MCF 10A (cell line): ENCODE measurements at regions not wholly inside any gene's neighbourhood (a gene's known extent, or its start where the extent isn't known, plus 50 kb on each side); places are given as distances from the start of the nearest gene placed in this dataset.

ENCODE experiments used
- BruUV-seq: library from RNA; stranded (reverse); fragments of 400-500 nt; replicated peaks from 2 replicates; lab custom pipeline; 2021; lab: Mats Ljungman, UMichigan
- CTCF ChIA-PET: fragments of 300-600 bp; sonication (Branson Sonifier 250); formaldehyde crosslinking; extraction: SDS; loops from one replicate; lab custom pipeline; 2021; ENCODE audit warnings: antibody characterized with exemption, inconsistent platforms; lab: Yijun Ruan, JAX
- POLR2A ChIA-PET: fragments of 300-600, 350-650 bp; sonication (Branson Sonifier 250); formaldehyde crosslinking; extraction: SDS; loops from one replicate; lab custom pipeline; 2020; ENCODE audit warnings: antibody characterized with exemption, inconsistent platforms; lab: Yijun Ruan, JAX
- DNase-seq: peaks from one replicate; pipeline ENCODE4 v3.0.0-alpha.2; 2018; ENCODE audit not compliant: unreplicated experiment
- H3K27ac Mint-ChIP-seq: one replicate; pipeline ENCODE4 v1.8.0; 2022; ENCODE audit warnings: mild to moderate bottlenecking, low read depth, mixed read lengths; ENCODE audit not compliant: unreplicated experiment
- H3K27me3 Mint-ChIP-seq: one replicate; pipeline ENCODE4 v1.8.0; 2022; ENCODE audit warnings: mixed read lengths; ENCODE audit not compliant: insufficient read depth, unreplicated experiment
- H3K36me3 Mint-ChIP-seq: one replicate; pipeline ENCODE4 v1.8.0; 2022; ENCODE audit warnings: mild to moderate bottlenecking, moderate library complexity, mixed read lengths; ENCODE audit not compliant: insufficient read depth, unreplicated experiment
- H3K4me1 Mint-ChIP-seq: one replicate; pipeline ENCODE4 v1.8.0; 2022; ENCODE audit warnings: mixed read lengths; ENCODE audit not compliant: insufficient read depth, unreplicated experiment
- H3K4me3 Mint-ChIP-seq: one replicate; pipeline ENCODE4 v1.8.0; 2022; ENCODE audit warnings: mild to moderate bottlenecking, moderate library complexity, mixed read lengths; ENCODE audit not compliant: unreplicated experiment
- H3K9me3 Mint-ChIP-seq: one replicate; pipeline ENCODE4 v1.8.0; 2022; ENCODE audit warnings: mixed read lengths; ENCODE audit not compliant: unreplicated experiment
- CTCF ChIP-seq: fragments of 200-600 bp; IDR thresholded peaks from one replicate; pipeline ENCODE4 v1.8.0; 2022; ENCODE audit warnings: antibody characterized with exemption, mild to moderate bottlenecking; ENCODE audit not compliant: unreplicated experiment
- intact Hi-C: fragments of 100-400 bp; cut with micrococcal nuclease; formaldehyde crosslinking; loops from 2 replicates; pipeline ENCODE4 v1.14.1; 2022

- no peaks in the 10 kb centered on the region for H3K9me3 Mint-ChIP-seq
- ChIA-PET POLR2A (interaction anchor here (0.6 to 1.2 kb wide), 2 partner anchors 10 to 24 kb away, joined by 3 read pairs; no protein-coding TSS in a partner anchor), CTCF (interaction anchor here (0.9 to 2.3 kb wide), 5 partner anchors 9 to 277 kb away, joined by 3 to 10 read pairs (median 4); no protein-coding TSS in a partner anchor)
- H3K4me3 Mint-ChIP-seq, result no peak overlapping the region
- no peaks in the 10 kb centered on the region for H3K27me3 Mint-ChIP-seq
- DNase-seq, result no peak
- H3K36me3 Mint-ChIP-seq, result no peaks in the 10 kb centered on the region
- no peak overlapping the region for H3K27ac Mint-ChIP-seq
- BruUV-seq, result no TSS peak
- intact Hi-C loops, result no loop called here
- peaks cover 13% of the 10 kb centered on the region for H3K4me1 Mint-ChIP-seq
- TF ChIP-seq CTCF, result no peak
These were observed 58.1 kb upstream of the ZNF648 start for GRCh38 chr1:182119631-182120030.

GRCh38 chr1:182118851-182119250, 57.3 kb upstream of the ZNF648 start:
- BruUV-seq, result no TSS peak
- no peak for DNase-seq
- Mint-ChIP-seq H3K9me3 (no peaks in the 10 kb centered on the region), H3K4me3 (no peak overlapping the region), H3K27me3 (no peaks in the 10 kb centered on the region), H3K27ac (no peak overlapping the region), H3K4me1 (peaks cover 13% of the 10 kb centered on the region), H3K36me3 (no peaks in the 10 kb centered on the region)
- intact Hi-C loops, result no loop called here
- ChIA-PET POLR2A (interaction anchor here (2.5 kb wide), 1 partner anchor 31 kb away, joined by 9 read pairs; no protein-coding TSS in a partner anchor), CTCF (interaction anchor here (0.6 to 1.9 kb wide), 5 partner anchors 9 to 278 kb away, joined by 3 to 8 read pairs (median 4); no protein-coding TSS in a partner anchor)
- TF ChIP-seq CTCF, result no peak

- BruUV-seq, result no TSS peak
- H3K4me3 Mint-ChIP-seq, result no peak overlapping the region
- CTCF ChIA-PET, result interaction anchor here (0.5 to 3.5 kb wide), 6 partner anchors 17 to 282 kb away, joined by 3 to 19 read pairs (median 4); no protein-coding TSS in a partner anchor
- no peak for DNase-seq
- POLR2A ChIA-PET, result interaction anchor here (0.6 to 1.1 kb wide), 2 partner anchors 175 to 290 kb away, joined by 3 read pairs; no protein-coding TSS in a partner anchor
- H3K4me1 Mint-ChIP-seq, result peaks cover 6% of the 10 kb centered on the region
- H3K27ac Mint-ChIP-seq, result no peak overlapping the region
- no peaks in the 10 kb centered on the region for H3K27me3 Mint-ChIP-seq
- no peaks in the 10 kb centered on the region for H3K9me3 Mint-ChIP-seq
- no peaks in the 10 kb centered on the region for H3K36me3 Mint-ChIP-seq
- intact Hi-C loops, result no loop called here
- no peak for TF ChIP-seq CTCF
These were observed 53.1 kb upstream of the ZNF648 start for GRCh38 chr1:182114627-182115023.

- intact Hi-C loops, result no loop called here
- CTCF ChIA-PET, result interaction anchor here (0.6 to 1.8 kb wide), 3 partner anchors 18 to 283 kb away, joined by 3 to 8 read pairs (median 4); no protein-coding TSS in a partner anchor
- no peak for DNase-seq
- Mint-ChIP-seq H3K4me1 (peaks cover 6% of the 10 kb centered on the region), H3K27ac (no peak overlapping the region), H3K9me3 (no peaks in the 10 kb centered on the region), H3K4me3 (no peak overlapping the region), H3K36me3 (no peaks in the 10 kb centered on the region), H3K27me3 (no peaks in the 10 kb centered on the region)
- no TSS peak for BruUV-seq
- TF ChIP-seq CTCF, result no peak
- POLR2A ChIA-PET, result interaction anchor here (0.6 to 1.1 kb wide), 4 partner anchors 176 to 1227 kb away, joined by 3 read pairs; no protein-coding TSS in a partner anchor
These were observed 52.5 kb upstream of the ZNF648 start for GRCh38 chr1:182113879-182114626.
